ENCODE measurements at regions not wholly inside any gene's neighbourhood (a gene's known extent, or its start where the extent isn't known, plus 50 kb on each side); places are given as distances from the start of the nearest gene placed in this dataset.

- TF ChIP-seq PATZ1 (CRISPR knock-in tag; IDR thresholded peaks at IDR 0.05; ENCODE audit: borderline replicate concordance) (no peak), BACH2 (CRISPR knock-in tag; IDR thresholded peaks at IDR 0.05; ENCODE audit: borderline replicate concordance) (no peak)
Measured at GRCh38 chr2:567865-568638, 109.2 kb downstream of the TMEM18 start (continued).

GRCh38 chr2:567496-567864 lies 109.7 kb downstream of the TMEM18 start:
- TF ChIP-seq SNAI2 (CRISPR knock-in tag; IDR thresholded peaks at IDR 0.05) (no peak), ZNF565 (CRISPR knock-in tag; conservative IDR thresholded peaks at IDR 0.05; ENCODE audit: low read depth) (no peak), ZFP3 (CRISPR knock-in tag; IDR thresholded peaks at IDR 0.05) (no peak), ZFP30 (CRISPR knock-in tag; IDR thresholded peaks at IDR 0.05) (no peak), ZNF8 (CRISPR knock-in tag; IDR thresholded peaks at IDR 0.05) (no peak), ISL1 (CRISPR knock-in tag; IDR thresholded peaks at IDR 0.05) (no peak), PPARA (CRISPR knock-in tag; IDR thresholded peaks at IDR 0.05; ENCODE audit: borderline replicate concordance) (no peak), TSHZ2 (CRISPR knock-in tag; IDR thresholded peaks at IDR 0.05) (no peak), BACH2 (CRISPR knock-in tag; IDR thresholded peaks at IDR 0.05; ENCODE audit: borderline replicate concordance) (no peak), PATZ1 (CRISPR knock-in tag; IDR thresholded peaks at IDR 0.05; ENCODE audit: borderline replicate concordance) (no peak)
- ATAC-seq, result no peak

GRCh38 chr2:566379-567313 lies 110.6 kb downstream of the TMEM18 start:
- ATAC-seq, result no peak
- TF ChIP-seq ZNF70 (CRISPR knock-in tag; IDR thresholded peaks at IDR 0.05) (no peak), ISL1 (CRISPR knock-in tag; IDR thresholded peaks at IDR 0.05) (no peak)

GRCh38 chr2:564471-565181 lies 112.6 kb downstream of the TMEM18 start:
- ATAC-seq, result no peak
- TF ChIP-seq ESRRG (CRISPR knock-in tag; IDR thresholded peaks at IDR 0.05), result no peak
- TF ChIP-seq ZFP3 (CRISPR knock-in tag; IDR thresholded peaks at IDR 0.05), result no peak
- TF ChIP-seq ARNTL (CRISPR knock-in tag; IDR thresholded peaks at IDR 0.05; ENCODE audit: borderline replicate concordance, low read depth), result no peak
- no peak for TF ChIP-seq CSDC2 (CRISPR knock-in tag; IDR thresholded peaks at IDR 0.05)
- no peak for TF ChIP-seq ISL1 (CRISPR knock-in tag; IDR thresholded peaks at IDR 0.05)
- no peak for TF ChIP-seq ZFP30 (CRISPR knock-in tag; IDR thresholded peaks at IDR 0.05)
- no peak for TF ChIP-seq TSHZ2 (CRISPR knock-in tag; IDR thresholded peaks at IDR 0.05)
- no peak for TF ChIP-seq TOX (CRISPR knock-in tag; IDR thresholded peaks at IDR 0.05; ENCODE audit: borderline replicate concordance)
- no peak for TF ChIP-seq CSRNP3 (CRISPR knock-in tag; IDR thresholded peaks at IDR 0.05)
- TF ChIP-seq PATZ1 (CRISPR knock-in tag; IDR thresholded peaks at IDR 0.05; ENCODE audit: borderline replicate concordance), result no peak
- no peak for TF ChIP-seq CREB5 (CRISPR knock-in tag; IDR thresholded peaks at IDR 0.05; ENCODE audit: low read depth)
- TF ChIP-seq ZNF8 (CRISPR knock-in tag; IDR thresholded peaks at IDR 0.05), result no peak
